ENCODE measurements at regions not wholly inside any gene's neighbourhood (a gene's known extent, or its start where the extent isn't known, plus 50 kb on each side); places are given as distances from the start of the nearest gene placed in this dataset.

- Histone ChIP-seq H3K27me3 (ENCODE audit: low read depth) (no peaks in the 10 kb centered on the region), H3K4me1 (peaks cover 6% of the 10 kb centered on the region), H3K27ac (replicated peaks) (no peak overlapping the region), H3K9me3 (replicated peaks) (peaks cover 10% of the 10 kb centered on the region), H3K36me3 (no peaks in the 10 kb centered on the region), H3K4me3 (no peak overlapping the region)
- intact Hi-C loops (cut with micrococcal nuclease), result no loop called here
- TF ChIP-seq CTCF (IDR thresholded peaks at IDR 0.05; ENCODE audit: borderline replicate concordance), result no peak
- no peak for DNase-seq
Measured at GRCh38 chr6:14530385-14530784, 412.8 kb downstream of the CD83 start.

GRCh38 chr6:14533446-14533845, 415.9 kb downstream of the CD83 start:
- Histone ChIP-seq H3K36me3 (no peaks in the 10 kb centered on the region), H3K4me3 (no peak overlapping the region), H3K9me3 (replicated peaks) (peaks cover 5% of the 10 kb centered on the region), H3K27me3 (ENCODE audit: low read depth) (no peaks in the 10 kb centered on the region), H3K27ac (replicated peaks) (no peak overlapping the region), H3K4me1 (peaks cover 6% of the 10 kb centered on the region)
- intact Hi-C loops (cut with micrococcal nuclease), result no loop called here
- DNase-seq, result no peak
- no peak for TF ChIP-seq CTCF (IDR thresholded peaks at IDR 0.05; ENCODE audit: borderline replicate concordance)

GRCh38 chr6:14537030-14537429, 419.5 kb downstream of the CD83 start:
- no peak for TF ChIP-seq CTCF (IDR thresholded peaks at IDR 0.05; ENCODE audit: borderline replicate concordance)
- peaks cover 5% of the 10 kb centered on the region for H3K9me3 ChIP-seq (replicated peaks)

GRCh38 chr6:14540276-14540675, 422.7 kb downstream of the CD83 start:
- Histone ChIP-seq H3K36me3 (no peaks in the 10 kb centered on the region), H3K9me3 (replicated peaks) (peaks cover 5% of the 10 kb centered on the region), H3K4me3 (no peak overlapping the region), H3K27me3 (ENCODE audit: low read depth) (no peaks in the 10 kb centered on the region), H3K27ac (replicated peaks) (no peak overlapping the region), H3K4me1 (peaks cover 12% of the 10 kb centered on the region)
- no peak for TF ChIP-seq CTCF (IDR thresholded peaks at IDR 0.05; ENCODE audit: borderline replicate concordance)
- DNase-seq, result no peak
- intact Hi-C loops (cut with micrococcal nuclease), result no loop called here

More at GRCh38 chr6:14537030-14537429, 419.5 kb downstream of the CD83 start:
- no peaks in the 10 kb centered on the region for H3K27me3 ChIP-seq (ENCODE audit: low read depth)
- DNase-seq, result no peak
- intact Hi-C loops (cut with micrococcal nuclease), result no loop called here
- no peak overlapping the region for H3K4me3 ChIP-seq
- no peaks in the 10 kb centered on the region for H3K36me3 ChIP-seq
- peaks cover 6% of the 10 kb centered on the region for H3K4me1 ChIP-seq
- no peak overlapping the region for H3K27ac ChIP-seq (replicated peaks)

- intact Hi-C loops (cut with micrococcal nuclease), result no loop called here
- Histone ChIP-seq H3K4me3 (no peak overlapping the region), H3K9me3 (replicated peaks) (peaks cover 5% of the 10 kb centered on the region), H3K27me3 (ENCODE audit: low read depth) (no peaks in the 10 kb centered on the region), H3K4me1 (peaks cover 18% of the 10 kb centered on the region), H3K27ac (replicated peaks) (no peak overlapping the region), H3K36me3 (no peaks in the 10 kb centered on the region)
- DNase-seq, result no peak
- TF ChIP-seq CTCF (IDR thresholded peaks at IDR 0.05; ENCODE audit: borderline replicate concordance), result no peak
Measured at GRCh38 chr6:14540810-14541540, 423.4 kb downstream of the CD83 start.
